HFF-Myc (cell line): ENCODE measurements at regions not wholly inside any gene's neighbourhood (a gene's known extent, or its start where the extent isn't known, plus 50 kb on each side); places are given as distances from the start of the nearest gene placed in this dataset.

Source experiments
- DNase-seq: peaks from one replicate; pipeline ENCODE4 v3.0.0-alpha.2; 2011; ENCODE audit warnings: low read depth; ENCODE audit errors: extremely low read depth
- H3K4me3 ChIP-seq: replicated peaks from 2 replicates; pipeline ENCODE4 v1.5.1; 2011; ENCODE audit warnings: low read depth, mild to moderate bottlenecking, control low read depth, low read length
- TF ChIP-seq, protein P1 (sequence below): IDR thresholded peaks from 2 replicates; pipeline ENCODE4 v1.5.1; 2012; ENCODE audit warnings: mild to moderate bottlenecking, low read depth, low read length, control low read depth; ENCODE audit errors: missing control alignments

DNA sequence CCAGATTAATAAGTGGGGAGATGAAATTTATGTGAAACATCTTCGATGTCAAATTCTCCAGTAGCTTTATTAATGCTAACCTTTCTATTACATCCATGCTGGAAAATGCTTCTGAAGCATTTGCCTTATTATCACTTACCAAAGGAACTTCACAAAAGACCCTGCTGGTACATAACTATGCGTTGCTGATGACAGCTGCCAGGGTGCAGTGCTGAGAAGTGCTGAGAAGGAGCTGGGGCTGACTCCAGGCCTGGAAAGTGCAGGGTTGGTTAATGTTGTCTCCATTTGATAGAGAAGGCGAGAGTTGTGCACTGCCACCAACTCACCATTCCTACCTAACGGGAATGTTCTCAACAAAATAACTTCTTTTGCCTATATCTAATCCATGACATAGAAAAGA is 736.0 kb upstream of the NR2F2 start:
- H3K4me3 ChIP-seq, result no peak overlapping the region
- DNase-seq, result no peak
- TF ChIP-seq, protein P1, sequence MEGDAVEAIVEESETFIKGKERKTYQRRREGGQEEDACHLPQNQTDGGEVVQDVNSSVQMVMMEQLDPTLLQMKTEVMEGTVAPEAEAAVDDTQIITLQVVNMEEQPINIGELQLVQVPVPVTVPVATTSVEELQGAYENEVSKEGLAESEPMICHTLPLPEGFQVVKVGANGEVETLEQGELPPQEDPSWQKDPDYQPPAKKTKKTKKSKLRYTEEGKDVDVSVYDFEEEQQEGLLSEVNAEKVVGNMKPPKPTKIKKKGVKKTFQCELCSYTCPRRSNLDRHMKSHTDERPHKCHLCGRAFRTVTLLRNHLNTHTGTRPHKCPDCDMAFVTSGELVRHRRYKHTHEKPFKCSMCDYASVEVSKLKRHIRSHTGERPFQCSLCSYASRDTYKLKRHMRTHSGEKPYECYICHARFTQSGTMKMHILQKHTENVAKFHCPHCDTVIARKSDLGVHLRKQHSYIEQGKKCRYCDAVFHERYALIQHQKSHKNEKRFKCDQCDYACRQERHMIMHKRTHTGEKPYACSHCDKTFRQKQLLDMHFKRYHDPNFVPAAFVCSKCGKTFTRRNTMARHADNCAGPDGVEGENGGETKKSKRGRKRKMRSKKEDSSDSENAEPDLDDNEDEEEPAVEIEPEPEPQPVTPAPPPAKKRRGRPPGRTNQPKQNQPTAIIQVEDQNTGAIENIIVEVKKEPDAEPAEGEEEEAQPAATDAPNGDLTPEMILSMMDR, result no peak

DNA sequence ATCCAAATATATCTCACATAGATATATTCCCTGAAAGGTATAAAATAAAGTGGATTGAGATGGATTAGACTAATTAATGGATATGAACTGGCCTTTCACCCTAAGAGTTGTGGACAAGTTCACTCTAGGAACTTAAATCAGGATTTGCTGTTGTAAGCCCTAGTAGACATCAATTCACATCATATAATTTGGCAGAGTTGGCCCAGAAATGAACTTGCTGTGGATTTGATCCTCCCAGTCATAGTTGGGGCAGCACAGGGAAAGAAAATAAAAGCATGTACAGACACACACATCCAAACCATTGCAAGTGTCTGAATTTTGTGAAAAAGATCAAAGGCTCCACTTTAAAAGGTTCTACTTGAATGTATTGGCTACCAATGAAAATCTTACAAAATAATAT is 734.7 kb upstream of the NR2F2 start:
- H3K4me3 ChIP-seq, result no peak overlapping the region
- TF ChIP-seq, protein P1, result no peak
- DNase-seq, result no peak

DNA sequence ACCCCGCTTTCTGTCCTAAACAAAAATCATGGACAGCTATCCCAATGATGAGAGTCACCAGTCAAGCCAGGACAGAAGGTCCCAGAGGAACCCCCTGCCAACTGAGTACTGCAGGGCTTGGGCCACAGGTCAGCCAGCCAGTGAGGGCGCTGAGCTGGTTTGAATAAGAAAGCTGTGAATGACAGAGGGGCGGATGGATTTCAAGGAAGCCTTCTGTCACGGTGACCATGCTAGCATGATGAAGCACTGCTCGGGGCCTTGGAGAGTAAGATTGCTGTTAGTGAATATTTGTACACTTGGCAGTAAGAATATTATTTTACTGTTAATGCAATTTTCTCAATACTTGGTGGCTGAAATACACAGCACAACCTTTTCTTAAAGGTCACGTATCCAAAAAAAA is 734.0 kb upstream of the NR2F2 start:
- TF ChIP-seq, protein P1, result no peak
- DNase-seq, result no peak
- no peak overlapping the region for H3K4me3 ChIP-seq

DNA sequence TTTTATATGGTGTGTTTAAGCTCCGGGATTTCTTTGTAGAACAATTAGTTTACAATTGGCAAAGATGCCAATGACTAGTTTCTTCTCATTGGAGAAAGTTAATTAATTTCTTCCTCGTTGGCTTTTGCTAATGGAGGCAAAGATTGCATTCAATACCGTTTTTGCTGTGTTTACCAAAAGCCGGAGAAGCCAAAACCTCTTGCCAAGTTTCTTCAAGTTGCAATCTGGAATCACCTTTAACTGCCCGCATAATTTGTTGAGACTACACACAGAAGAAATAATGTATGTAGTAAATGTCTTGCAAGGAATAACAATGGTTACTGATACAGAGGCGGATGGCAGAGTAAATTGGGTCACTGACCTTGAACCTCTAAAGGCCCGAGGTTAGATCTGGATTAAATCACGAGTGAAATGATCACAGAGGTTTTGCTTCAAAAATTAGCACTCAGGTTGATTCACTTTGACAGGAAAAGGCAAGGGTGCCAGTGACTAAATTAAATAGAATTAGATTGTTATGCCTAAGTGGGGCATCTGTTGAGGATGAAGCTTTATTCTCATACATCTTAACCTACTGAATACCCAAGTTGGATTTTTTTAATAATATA is 732.1 kb upstream of the NR2F2 start:
- DNase-seq, result no peak
- H3K4me3 ChIP-seq, result no peak overlapping the region
- TF ChIP-seq, protein P1, result no peak

DNA sequence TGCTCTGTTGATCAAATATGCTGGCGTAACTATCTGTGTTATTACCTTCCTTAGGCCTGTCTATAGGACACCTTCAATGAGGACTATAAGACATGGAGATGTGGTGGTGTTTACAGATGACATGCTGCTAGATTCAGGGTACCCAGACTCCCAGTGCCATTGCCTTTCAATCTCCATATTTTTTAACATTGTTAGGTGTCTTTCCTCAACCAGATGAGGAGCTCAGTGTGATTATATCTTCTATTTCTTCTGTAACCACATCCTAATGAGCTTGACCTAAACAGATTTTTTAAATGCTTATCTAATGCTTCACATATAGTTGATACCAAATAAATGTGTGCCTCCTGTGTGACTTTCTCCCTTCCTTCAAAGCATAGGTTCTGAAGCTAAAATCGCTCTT is 730.1 kb upstream of the NR2F2 start:
- TF ChIP-seq, protein P1, result no peak
- H3K4me3 ChIP-seq, result no peak overlapping the region

DNA sequence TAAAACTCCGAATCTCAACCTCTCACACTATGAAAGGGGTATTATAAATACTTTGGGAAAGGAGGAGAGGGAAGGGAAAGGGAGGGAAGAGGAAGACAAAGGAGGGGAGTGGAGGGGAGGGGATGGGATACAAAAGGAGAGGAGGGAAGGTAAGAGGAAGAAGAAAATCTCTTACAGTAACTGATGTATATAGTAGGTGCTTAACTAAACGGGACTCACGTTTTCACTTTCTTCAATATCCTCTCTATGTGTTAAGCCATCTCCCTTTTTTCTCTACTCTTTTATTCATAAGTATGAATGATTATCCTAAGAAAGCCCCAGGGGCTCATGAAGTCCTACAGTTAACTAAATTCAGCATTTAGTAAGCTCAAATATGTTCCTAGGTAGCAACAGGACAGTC is 729.6 kb upstream of the NR2F2 start:
- TF ChIP-seq, protein P1, result no peak
- no peak for DNase-seq
- no peak overlapping the region for H3K4me3 ChIP-seq

More for the DNA sequence above, 730.1 kb upstream of the NR2F2 start:
- DNase-seq, result no peak

DNA sequence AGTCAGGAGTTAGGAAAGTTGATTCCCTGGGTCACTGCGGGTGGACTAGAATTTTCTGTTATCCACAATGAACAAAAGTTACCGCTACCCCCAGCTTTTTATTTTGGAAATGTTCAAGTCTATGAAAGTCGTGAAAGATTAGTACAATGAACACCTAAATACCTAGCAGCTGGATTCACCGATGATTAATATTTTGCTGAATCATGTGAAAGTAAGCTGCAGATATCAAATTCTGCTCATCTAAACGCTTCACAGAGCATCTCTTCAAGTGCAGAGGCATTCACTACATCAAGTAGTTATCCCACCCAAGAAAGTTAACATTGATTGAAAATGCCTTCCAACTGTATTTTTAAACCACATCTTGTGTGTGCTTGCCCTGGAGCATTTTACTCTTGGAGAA is 729.0 kb upstream of the NR2F2 start:
- TF ChIP-seq, protein P1, result no peak
- H3K4me3 ChIP-seq, result no peak overlapping the region
- no peak for DNase-seq
